Myocyte (in vitro differentiated cells): ENCODE measurements at regions not wholly inside any gene's neighbourhood (a gene's known extent, or its start where the extent isn't known, plus 50 kb on each side); places are given as distances from the start of the nearest gene placed in this dataset.
"Not testable (repeated sequence)": the region's sequence is repeated elsewhere in the genome, so short reads cannot be mapped to it uniquely, and the experiment has no call there.

Experiments used
- DNase-seq: peaks from one replicate; pipeline ENCODE4 v3.0.0-alpha.2; 2012; ENCODE audit warnings: low read depth

DNA sequence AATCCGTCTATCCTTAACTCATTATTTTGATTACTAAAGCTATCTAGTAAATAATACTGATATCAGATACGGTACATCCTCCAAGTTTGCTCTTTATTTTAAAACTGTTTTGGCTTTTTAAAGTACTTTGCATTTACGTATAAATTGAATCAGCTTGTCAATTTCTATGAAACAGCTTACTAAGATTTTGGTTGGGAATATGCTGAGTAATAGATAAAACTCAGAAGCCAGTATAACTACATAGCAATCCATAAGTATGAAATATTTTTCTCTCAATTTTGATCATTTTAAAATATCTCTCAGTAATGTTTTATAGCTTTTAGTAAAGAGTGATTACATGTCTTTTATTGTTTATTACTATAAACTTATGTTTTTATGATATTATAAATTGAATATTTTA lies 116.2 kb upstream of the SOX11 start:
- DNase-seq: no peak

DNA sequence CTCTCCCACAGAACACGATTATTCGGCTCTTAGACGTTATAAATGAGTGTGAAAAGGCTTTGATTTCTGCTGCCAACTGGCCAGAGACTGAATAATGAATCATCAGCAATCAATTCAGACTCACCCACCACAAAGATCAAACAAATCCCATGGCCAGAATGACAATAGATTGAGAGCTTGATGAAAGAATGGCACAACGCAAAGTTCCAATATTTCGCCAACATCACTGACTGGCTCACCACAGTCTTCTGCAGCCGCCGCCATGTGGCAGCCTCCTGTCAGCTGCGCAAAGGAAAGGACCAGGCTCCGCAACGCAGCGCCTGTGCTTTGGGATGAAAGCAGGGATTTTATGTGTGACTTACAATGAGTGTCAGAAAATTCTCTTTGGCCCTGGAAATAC lies 104.4 kb upstream of the SOX11 start:
- DNase-seq: peak; percentile 5

DNA sequence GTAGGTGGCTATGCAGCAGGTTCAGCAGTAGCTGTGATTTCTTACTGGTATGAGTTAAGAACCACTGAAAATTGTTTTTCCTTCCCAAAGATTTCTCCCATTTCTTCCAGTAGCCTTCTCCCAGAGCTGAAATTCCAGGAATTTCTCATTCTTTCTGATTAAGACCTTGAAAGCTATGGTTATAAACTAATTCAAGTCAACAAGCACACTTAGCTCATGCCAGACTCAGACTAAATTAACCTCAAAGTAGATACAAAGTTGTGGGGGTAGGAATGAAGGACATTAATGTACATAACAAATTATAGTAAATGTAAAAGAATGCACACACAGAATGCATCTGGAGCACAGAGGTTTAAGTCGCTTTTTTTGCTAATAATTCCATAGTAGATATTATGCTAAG lies 103.6 kb upstream of the SOX11 start:
- DNase-seq: no peak

DNA sequence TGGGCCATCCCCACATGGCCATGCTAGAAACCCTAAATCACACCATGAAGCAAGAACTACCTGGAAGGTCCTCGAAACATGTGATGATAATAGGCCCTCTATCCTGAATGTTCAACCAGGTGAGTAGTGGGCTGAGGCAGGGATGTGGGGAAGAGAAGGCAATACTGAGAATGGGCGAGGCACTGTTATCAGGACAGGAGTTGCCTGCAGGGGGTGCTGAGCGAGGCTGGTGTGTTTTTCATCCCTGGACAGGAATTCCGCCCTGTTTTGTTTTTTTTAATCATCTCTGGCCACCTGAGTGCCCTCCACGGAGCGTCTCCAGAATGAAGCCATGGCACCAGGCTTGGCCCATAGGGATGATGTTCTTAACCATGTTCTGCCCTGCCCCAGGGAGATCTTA lies 103.0 kb upstream of the SOX11 start:
- DNase-seq: no peak

DNA sequence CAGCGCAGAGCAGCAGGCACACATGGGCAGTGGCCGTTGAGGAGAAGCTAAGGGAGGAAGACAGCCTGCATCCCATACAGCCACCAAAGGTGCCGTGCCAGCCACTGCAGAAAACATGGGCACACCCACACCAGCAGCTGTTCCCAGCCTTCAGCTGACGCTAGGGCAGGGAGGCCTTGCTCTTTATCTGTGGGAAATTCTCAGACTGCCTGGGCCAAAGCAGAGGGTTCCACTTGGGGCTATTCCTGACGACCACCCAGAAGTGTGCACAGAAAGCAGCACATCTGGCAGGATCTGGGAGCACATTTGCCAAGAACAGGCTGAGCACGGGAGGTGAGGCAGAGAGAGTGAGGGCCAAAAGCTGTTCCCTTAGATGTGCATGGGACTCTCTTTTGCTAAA lies 101.3 kb upstream of the SOX11 start:
- DNase-seq: peak; percentile 84

DNA sequence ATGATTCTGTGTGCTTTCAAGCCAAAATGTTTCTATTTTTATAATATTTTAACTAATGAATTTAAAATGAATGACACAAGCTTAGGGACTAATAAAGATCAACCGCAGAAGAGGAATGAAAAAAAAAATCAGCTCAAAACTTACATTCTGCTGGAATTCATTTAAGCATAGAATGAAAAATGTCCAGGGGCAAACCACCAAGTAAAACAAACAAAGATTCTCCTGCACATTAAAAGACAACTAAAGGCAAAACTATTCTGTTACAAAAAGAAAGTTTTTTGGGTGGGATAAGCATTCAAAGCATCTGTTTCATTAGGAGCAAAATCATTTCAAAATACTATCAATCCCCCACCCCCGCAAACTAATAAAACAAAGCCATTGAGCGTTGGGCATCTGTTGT lies 99.3 kb upstream of the SOX11 start:
- DNase-seq: no peak

DNA sequence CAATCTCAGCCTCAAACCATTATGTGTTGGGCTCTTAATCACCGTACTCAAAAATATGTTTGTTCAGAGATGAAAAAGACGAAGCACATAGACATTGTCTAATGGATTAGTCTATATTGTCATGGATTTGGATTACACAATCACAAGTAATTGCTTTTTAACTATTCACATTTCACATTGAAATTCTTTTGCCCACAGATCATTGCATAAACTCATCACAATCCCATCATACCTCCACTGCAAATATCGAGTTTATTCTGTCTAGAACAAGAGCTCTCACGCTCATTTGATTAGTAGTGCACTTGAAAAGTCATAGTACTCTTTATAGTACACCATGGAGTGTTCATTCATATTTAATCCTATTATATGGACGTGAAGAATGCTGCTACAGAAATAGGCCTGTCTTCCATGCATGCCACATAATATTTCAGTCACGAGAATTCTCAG lies 97.9 kb upstream of the SOX11 start:
- no peak for DNase-seq

DNA sequence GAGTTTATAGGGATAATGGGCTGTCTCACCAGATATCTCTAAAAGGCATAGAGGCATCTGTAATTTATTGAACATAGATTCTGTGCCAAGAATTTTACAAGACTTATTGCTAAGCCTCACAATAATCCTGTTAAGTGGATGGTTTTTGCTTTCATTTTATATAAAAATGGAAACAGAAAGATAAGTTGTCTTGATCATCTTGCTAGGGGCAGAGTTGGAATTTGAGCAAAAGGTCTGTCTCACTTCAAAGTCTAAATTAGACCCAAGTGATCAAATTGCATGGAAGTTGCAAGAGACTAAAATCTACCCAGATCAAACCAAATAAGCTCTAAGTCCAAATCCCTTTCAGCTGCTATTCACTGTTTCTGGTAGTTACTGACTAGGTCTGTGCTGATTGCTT lies 95.3 kb upstream of the SOX11 start:
- no peak for DNase-seq

DNA sequence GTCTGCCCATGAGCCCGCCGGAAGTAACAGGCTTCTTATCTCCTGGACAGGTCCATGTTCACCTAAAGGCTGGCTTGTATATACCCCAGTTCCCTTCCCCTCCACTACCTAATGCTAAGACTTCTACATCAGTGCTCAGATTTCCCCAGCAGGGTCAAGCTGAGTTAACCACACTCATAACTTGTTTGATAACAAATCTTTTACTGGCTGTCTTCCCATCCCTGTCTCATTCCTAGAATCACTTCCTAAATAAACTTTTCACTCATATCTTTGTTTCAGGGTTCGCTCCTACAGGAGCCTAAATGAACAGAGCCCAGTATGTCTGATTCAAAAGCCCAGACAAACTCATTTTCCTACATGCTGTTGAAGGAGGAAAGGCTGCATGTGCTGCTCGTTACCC lies 94.0 kb upstream of the SOX11 start:
- DNase-seq: no peak

DNA sequence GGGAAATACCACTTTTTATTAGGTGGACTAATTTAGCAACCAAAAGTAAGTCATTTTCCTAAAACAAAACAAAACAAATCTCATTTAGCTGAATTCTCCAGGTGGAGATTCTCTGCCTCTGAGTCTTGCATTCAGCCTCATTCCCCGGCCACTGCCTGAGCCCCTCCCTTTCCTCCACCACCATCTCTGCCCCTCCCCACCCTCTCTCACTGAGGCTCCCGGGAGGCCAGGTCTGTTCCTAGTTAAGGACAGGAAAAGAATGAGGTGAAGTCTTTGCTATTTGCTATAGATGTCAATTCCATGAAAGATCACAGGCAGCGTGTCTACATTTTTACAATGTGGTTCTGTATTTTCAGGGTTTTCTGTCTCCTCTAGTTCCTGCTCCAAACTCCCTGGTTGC lies 83.0 kb upstream of the SOX11 start:
- no peak for DNase-seq

DNA sequence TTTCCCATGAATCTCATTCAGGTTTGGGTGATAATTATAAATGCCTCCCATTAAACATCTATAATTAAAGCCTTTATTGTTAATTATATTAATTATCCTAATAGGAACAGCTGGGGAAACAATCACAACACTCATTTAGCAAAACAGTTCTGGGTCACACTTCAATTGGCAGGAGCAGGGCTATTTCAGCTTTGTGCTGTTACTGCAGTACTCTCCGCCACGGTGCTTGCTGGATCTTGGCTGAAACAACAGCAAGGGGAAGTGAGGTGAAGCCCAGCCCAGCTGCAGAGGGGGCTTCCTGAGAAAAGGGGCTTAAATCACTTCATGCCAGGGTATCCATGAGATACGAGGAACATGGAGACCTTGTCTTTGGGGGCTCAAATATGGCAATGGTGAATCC lies 79.5 kb upstream of the SOX11 start:
- DNase-seq: no peak

DNA sequence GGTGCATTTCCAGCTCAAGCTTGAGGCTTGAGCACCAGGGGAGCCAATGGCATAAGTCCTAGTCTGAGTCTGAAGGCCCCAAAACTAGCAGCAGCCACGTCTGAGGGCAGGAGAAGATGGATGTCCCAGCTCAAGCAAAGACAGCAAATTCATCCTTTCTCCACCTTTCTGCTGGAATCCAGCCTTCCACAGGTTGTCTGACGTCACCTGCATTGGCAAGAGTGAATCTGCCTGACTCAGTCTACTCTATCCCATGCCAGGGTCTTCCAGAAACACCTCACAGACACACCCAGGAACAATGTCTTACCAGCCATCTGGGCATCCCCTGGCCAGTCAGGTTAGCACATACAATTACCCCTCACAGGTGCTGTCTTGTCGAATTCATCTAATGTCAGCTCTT lies 76.2 kb upstream of the SOX11 start:
- no peak for DNase-seq

DNA sequence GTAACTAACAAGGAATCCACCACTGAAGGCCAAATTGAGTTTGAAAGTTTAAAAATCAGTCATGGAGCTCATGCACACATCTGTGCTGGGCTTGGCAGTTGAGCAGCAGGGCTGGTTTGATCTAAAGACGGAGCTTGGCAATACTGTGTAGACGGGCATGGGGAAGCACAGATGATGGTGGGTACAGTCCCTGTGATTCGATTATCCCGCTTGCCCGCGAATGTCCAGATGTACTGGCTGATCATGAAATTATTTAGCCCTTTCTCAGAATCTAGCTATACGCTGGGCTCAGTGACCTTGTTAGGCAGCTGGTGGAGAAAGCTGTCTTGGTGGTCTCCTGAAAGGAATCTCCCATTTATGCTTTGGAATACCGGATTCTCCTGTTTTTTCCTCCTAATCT lies 74.8 kb upstream of the SOX11 start:
- DNase-seq: no peak

DNA sequence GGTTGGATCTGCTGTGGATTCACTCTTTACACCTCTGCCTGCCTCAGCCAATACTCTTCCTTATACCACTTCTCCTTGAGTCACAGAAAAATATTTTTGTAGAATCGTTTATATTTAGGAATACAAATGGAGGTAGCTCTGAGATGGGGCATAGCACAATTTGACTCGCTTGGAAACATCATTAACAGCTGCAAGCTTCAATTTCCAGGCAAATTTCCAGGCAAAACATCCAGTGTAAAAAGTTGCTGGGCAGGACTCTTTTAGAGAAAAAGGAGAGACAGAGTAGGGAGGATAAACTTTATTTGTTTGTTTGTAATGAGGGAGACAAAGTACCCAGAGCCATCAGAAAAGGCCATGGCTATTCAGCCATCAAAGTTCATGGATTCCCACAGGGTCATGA lies 74.4 kb upstream of the SOX11 start:
- DNase-seq: peak; percentile 72

DNA sequence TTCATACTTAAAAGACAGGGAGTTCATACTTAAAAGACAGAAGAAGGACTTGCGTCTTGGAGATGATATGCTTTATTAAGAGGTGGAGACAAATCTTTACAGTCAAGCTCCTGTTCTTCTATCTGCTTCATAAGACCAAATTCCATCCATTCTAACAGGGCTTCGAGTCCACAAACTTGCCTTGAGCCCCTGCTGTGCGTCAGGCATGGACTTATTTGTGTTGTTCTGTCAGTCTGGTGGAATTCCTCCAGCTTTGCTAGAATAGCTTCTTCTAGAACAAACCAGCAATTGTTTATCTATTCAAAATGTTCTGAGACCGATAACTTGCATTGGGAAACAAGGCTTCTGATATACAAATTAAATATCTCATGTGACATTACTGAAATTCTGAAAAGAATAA lies 73.9 kb upstream of the SOX11 start:
- no peak for DNase-seq

DNA sequence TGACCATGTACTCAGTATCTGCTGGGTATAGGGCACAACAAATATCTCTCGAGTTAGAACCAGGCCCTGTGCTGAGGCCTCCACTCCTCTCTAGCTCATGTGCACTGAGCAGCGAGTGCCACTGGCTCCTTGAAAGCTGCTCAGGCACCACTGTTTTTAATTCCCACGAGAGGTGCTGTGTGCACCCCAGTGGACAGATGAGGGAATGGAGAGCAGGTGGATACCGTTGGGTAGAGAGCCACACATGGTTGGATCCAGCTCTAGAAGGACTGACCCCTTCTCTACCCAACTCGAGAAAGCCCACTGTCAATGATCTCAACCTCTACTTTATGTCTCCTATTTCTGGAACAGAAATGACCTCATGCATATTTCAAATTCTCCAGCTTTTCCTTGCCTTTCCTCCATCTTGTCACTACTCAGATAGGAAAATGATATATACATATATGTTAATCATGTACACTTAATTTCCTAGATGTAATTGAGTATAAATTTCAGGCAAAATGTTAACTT lies 66.6 kb upstream of the SOX11 start:
- DNase-seq: peak; percentile 57

DNA sequence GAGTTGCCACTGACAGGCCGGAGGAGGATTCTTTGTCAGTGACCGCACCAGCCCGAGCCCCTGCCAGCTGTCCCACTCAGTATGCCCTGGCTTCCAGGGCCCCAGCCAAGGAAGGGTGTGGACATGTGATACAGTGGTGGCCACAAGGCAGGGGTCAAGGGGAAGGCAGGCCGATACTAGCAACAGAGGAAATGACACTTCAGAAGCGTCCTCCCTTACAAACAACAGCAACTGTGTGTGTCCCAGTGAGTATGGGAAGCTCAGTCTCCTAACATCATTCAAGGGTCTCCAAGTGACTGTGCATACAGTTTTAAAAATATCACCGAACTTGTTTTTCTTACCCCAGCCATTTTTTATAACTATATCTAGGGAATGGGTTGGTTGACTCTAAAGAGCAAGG lies 63.7 kb upstream of the SOX11 start:
- not testable (repeated sequence) for DNase-seq

DNA sequence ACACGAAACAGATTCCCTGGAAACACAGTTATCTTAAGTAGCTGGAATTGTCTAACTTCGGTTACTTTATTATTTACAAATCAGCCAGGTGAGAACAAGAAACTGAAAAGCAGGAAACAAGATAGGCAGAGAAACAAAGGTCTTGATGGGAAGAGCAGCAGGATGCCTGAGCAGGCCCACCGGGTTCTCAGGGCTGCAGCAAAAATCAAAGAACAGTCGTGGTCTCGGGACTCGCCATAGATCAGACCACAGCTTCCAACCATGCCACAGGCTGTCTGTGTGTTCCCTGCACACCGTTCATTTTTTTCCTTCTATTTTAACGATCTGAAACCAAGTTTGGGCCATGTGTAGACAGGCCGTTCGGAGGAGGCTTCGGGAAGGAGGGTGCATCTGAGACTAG lies 62.7 kb upstream of the SOX11 start:
- peak; percentile 37 for DNase-seq

DNA sequence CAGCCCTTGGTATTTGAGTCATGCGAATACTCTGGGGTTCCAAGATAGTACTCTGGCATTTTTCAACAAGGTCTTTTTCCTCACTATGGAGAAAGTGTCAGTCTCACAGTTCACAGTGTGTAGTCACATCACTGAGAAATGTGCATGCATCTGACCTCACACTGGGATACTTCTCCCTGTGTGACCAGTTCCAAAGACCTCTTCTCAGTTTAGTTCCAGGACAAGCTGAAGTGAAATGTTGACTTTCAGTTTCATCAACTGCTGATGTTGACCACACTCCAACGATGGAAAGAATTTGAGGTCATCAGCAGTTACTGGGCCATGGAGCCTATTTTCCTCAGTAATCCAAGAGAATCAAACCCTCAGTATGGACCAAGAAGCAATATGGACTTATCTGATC lies 55.1 kb upstream of the SOX11 start:
- DNase-seq: peak; percentile 26
